ENCODE measurements at regions not wholly inside any gene's neighbourhood (a gene's known extent, or its start where the extent isn't known, plus 50 kb on each side); places are given as distances from the start of the nearest gene placed in this dataset.

GRCh38 chr12:45549337-45549902, 180.1 kb upstream of the ARID2 start:
- DNase-seq (ENCODE audit: low read depth), result no peak

GRCh38 chr12:45553204-45553603, 176.3 kb upstream of the ARID2 start:
- DNase-seq (ENCODE audit: low read depth), result no peak

GRCh38 chr12:45557016-45557415, 172.5 kb upstream of the ARID2 start:
- no peak for DNase-seq (ENCODE audit: low read depth)

- no peak for DNase-seq (ENCODE audit: low read depth)
These were observed 171.2 kb upstream of the ARID2 start for GRCh38 chr12:45558353-45558752.

- no peak for DNase-seq (ENCODE audit: low read depth)
These were observed 170.0 kb upstream of the ARID2 start for GRCh38 chr12:45559537-45559936.

GRCh38 chr12:45560689-45561088, 168.8 kb upstream of the ARID2 start:
- no peak for DNase-seq (ENCODE audit: low read depth)

GRCh38 chr12:45561488-45561887, 168.0 kb upstream of the ARID2 start:
- DNase-seq (ENCODE audit: low read depth), result no peak

- DNase-seq (ENCODE audit: low read depth), result no peak
These were observed 163.9 kb upstream of the ARID2 start for GRCh38 chr12:45565590-45565989.

GRCh38 chr12:45566257-45566656, 163.2 kb upstream of the ARID2 start:
- no peak for DNase-seq (ENCODE audit: low read depth)

GRCh38 chr12:45568808-45569207, 160.7 kb upstream of the ARID2 start:
- DNase-seq (ENCODE audit: low read depth), result no peak

GRCh38 chr12:45570501-45570900, 159.0 kb upstream of the ARID2 start:
- no peak for DNase-seq (ENCODE audit: low read depth)

- DNase-seq (ENCODE audit: low read depth), result no peak
These were observed 157.4 kb upstream of the ARID2 start for GRCh38 chr12:45572114-45572513.

GRCh38 chr12:45575417-45575816, 154.1 kb upstream of the ARID2 start:
- no peak for DNase-seq (ENCODE audit: low read depth)

GRCh38 chr12:45575823-45576475, 153.6 kb upstream of the ARID2 start:
- no peak for DNase-seq (ENCODE audit: low read depth)

- no peak for DNase-seq (ENCODE audit: low read depth)
These were observed 151.6 kb upstream of the ARID2 start for GRCh38 chr12:45577844-45578399.

GRCh38 chr12:45580356-45580969, 149.0 kb upstream of the ARID2 start:
- DNase-seq (ENCODE audit: low read depth), result no peak

GRCh38 chr12:45581112-45581511, 148.4 kb upstream of the ARID2 start:
- no peak for DNase-seq (ENCODE audit: low read depth)

- no peak for DNase-seq (ENCODE audit: low read depth)
These were observed 147.0 kb upstream of the ARID2 start for GRCh38 chr12:45582536-45582935.

- no peak for DNase-seq (ENCODE audit: low read depth)
These were observed 146.4 kb upstream of the ARID2 start for GRCh38 chr12:45582986-45583659.

- no peak for DNase-seq (ENCODE audit: low read depth)
These were observed 145.2 kb upstream of the ARID2 start for GRCh38 chr12:45584336-45584735.

- DNase-seq (ENCODE audit: low read depth), result no peak
These were observed 143.8 kb upstream of the ARID2 start for GRCh38 chr12:45585522-45586230.

GRCh38 chr12:45586486-45586885, 143.0 kb upstream of the ARID2 start:
- DNase-seq (ENCODE audit: low read depth), result no peak

Data from RPMI7951 (cell line).